ENCODE measurements at regions not wholly inside any gene's neighbourhood (a gene's known extent, or its start where the extent isn't known, plus 50 kb on each side); places are given as distances from the start of the nearest gene placed in this dataset.
"Not testable (repeated sequence)": the region's sequence is repeated elsewhere in the genome, so short reads cannot be mapped to it uniquely, and the experiment has no call there.

GRCh38 chr3:182514236-182514964 is 278.9 kb upstream of the ATP11B start:
- H3K79me2 ChIP-seq (ENCODE audit: insufficient read depth) = no peaks in the 10 kb centered on the region
- H3F3A ChIP-seq (ENCODE audit: insufficient read depth) = no peaks in the 10 kb centered on the region
- WGBS, 2 experiments (ENCODE audit: low coverage in 1 of 2, low lambda C conversion rate in 2 of 2, missing lambda C conversion rate in 2 of 2) = 25 to 28% methylated on average over 5 of the region's 5 CpGs
- no peaks in the 10 kb centered on the region for H3K36me3 ChIP-seq (ENCODE audit: low read depth)
- no peak overlapping the region for H3K9ac ChIP-seq
- DNase-seq = no peak
- no peak overlapping the region for H3K27ac ChIP-seq
- H3K27me3 ChIP-seq (replicated peaks; ENCODE audit: insufficient read depth) = no peaks in the 10 kb centered on the region
- H3K9me2 ChIP-seq (ENCODE audit: insufficient read depth) = no peaks in the 10 kb centered on the region
- no peak overlapping the region for H2AFZ ChIP-seq
- no peak overlapping the region for H3K4me2 ChIP-seq (ENCODE audit: unreplicated experiment)
- in situ Hi-C loops (cut with MboI) = no loop called here
- TF ChIP-seq EZH2 (IDR thresholded peaks at IDR 0.05; ENCODE audit: insufficient read depth, poor library complexity, severe bottlenecking) = no peak
- TF ChIP-seq EZH2phosphoT487 (IDR thresholded peaks at IDR 0.05; ENCODE audit: insufficient read depth, low read depth) = no peak
- no peaks in the 10 kb centered on the region for H3K4me1 ChIP-seq (ENCODE audit: insufficient read depth)
- H3K9me3 ChIP-seq (ENCODE audit: low read depth) = no peaks in the 10 kb centered on the region
- H4K20me1 ChIP-seq (ENCODE audit: insufficient read depth) = no peaks in the 10 kb centered on the region
- H3K4me3 ChIP-seq = no peak overlapping the region

DNA sequence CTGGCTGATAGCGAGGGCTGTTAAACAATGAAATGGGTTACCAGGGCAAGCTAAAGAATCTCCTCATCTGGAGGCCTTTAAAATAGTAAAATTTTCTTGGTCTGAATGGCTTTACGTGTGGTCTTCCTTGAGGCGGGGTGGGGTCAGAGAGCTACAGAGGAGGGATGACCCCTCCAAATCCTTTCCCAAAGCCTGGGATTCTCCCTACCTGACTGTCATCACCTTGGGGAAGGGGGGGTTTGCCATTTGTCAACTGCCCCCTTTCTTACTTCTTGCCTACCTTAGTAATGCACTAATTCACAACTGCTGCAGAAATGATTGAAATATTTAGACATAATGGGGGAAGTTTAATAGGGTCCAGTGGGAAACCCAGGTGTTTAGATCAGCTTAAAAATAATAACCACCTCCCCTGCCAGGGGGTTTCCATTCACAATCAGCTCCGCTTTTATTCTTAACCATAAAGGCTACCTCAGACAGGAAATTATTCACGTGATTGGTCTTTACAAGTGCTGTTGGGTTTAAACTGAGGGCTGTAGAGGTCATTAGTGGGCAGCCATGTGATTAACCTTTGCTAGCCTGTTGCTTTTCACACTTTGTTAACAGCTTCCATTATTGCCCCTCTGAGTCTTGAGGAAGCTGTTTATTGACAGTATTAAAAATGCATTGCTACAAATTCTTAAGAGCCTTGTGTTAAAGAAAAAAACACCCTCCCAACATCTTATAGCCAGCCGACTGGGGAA is 276.5 kb upstream of the ATP11B start:
- in situ Hi-C loops (cut with MboI) = no loop called here
- Histone ChIP-seq H3K9me3 (ENCODE audit: low read depth) (no peaks in the 10 kb centered on the region), H3K27me3 (replicated peaks; ENCODE audit: insufficient read depth) (no peaks in the 10 kb centered on the region), H2AFZ (no peak overlapping the region), H3F3A (ENCODE audit: insufficient read depth) (no peaks in the 10 kb centered on the region), H3K9me2 (ENCODE audit: insufficient read depth) (no peaks in the 10 kb centered on the region), H3K79me2 (ENCODE audit: insufficient read depth) (no peaks in the 10 kb centered on the region), H3K27ac (no peak overlapping the region), H3K9ac (no peak overlapping the region), H3K4me2 (ENCODE audit: unreplicated experiment) (no peak overlapping the region), H3K4me1 (ENCODE audit: insufficient read depth) (no peaks in the 10 kb centered on the region), H3K4me3 (no peak overlapping the region), H4K20me1 (ENCODE audit: insufficient read depth) (no peaks in the 10 kb centered on the region), H3K36me3 (ENCODE audit: low read depth) (no peaks in the 10 kb centered on the region)
- no peak for DNase-seq
- WGBS, 2 experiments (ENCODE audit: low coverage in 1 of 2, low lambda C conversion rate in 2 of 2, missing lambda C conversion rate in 2 of 2) = 12 to 18% methylated on average over 6 of the region's 6 CpGs
- TF ChIP-seq EZH2 (IDR thresholded peaks at IDR 0.05; ENCODE audit: insufficient read depth, poor library complexity, severe bottlenecking) = no peak
- no peak for TF ChIP-seq EZH2phosphoT487 (IDR thresholded peaks at IDR 0.05; ENCODE audit: insufficient read depth, low read depth)

DNA sequence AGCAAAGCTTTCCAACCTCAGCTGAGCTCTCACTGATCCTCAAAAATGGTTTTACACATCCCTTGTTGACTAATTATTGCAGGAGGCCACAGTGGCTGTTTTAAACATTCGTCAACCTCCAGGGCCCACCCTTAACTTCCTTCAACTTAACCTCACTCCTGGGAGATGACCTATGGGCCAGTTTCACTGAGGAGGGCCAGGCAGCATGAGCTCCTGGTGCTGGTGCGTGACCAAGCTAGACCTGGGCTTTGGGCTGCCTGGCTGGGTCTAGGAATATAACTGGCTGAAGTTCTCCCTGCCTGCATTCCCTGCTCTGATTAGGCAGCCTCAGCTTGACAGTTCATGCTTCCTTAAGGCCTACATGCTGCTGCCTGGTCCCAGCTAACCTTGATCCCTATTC is 273.7 kb upstream of the ATP11B start:
- no peak overlapping the region for H3K9ac ChIP-seq
- no peak for TF ChIP-seq EZH2phosphoT487 (IDR thresholded peaks at IDR 0.05; ENCODE audit: insufficient read depth, low read depth)
- no peak for TF ChIP-seq EZH2 (IDR thresholded peaks at IDR 0.05; ENCODE audit: insufficient read depth, poor library complexity, severe bottlenecking)
- H3K4me3 ChIP-seq = no peak overlapping the region
- H3K79me2 ChIP-seq (ENCODE audit: insufficient read depth) = no peaks in the 10 kb centered on the region
- no peak overlapping the region for H2AFZ ChIP-seq
- 22 to 38% methylated on average over 2 of the region's 2 CpGs for WGBS, 2 experiments (ENCODE audit: low coverage in 1 of 2, low lambda C conversion rate in 2 of 2, missing lambda C conversion rate in 2 of 2)
- no peaks in the 10 kb centered on the region for H3K9me2 ChIP-seq (ENCODE audit: insufficient read depth)
- H3K27ac ChIP-seq = no peak overlapping the region
- no peak overlapping the region for H3K4me2 ChIP-seq (ENCODE audit: unreplicated experiment)
- DNase-seq = no peak
- H3K27me3 ChIP-seq (replicated peaks; ENCODE audit: insufficient read depth) = no peaks in the 10 kb centered on the region
- no peaks in the 10 kb centered on the region for H3K4me1 ChIP-seq (ENCODE audit: insufficient read depth)
- in situ Hi-C loops (cut with MboI) = no loop called here
- no peaks in the 10 kb centered on the region for H3K9me3 ChIP-seq (ENCODE audit: low read depth)
- no peaks in the 10 kb centered on the region for H3K36me3 ChIP-seq (ENCODE audit: low read depth)
- no peaks in the 10 kb centered on the region for H4K20me1 ChIP-seq (ENCODE audit: insufficient read depth)
- no peaks in the 10 kb centered on the region for H3F3A ChIP-seq (ENCODE audit: insufficient read depth)

GRCh38 chr3:182521339-182521738 is 272.0 kb upstream of the ATP11B start:
- in situ Hi-C loops (cut with MboI) = no loop called here
- H3K4me3 ChIP-seq = no peak overlapping the region
- H3K9me2 ChIP-seq (ENCODE audit: insufficient read depth) = no peaks in the 10 kb centered on the region
- no peaks in the 10 kb centered on the region for H3K79me2 ChIP-seq (ENCODE audit: insufficient read depth)
- DNase-seq = no peak
- H3K36me3 ChIP-seq (ENCODE audit: low read depth) = no peaks in the 10 kb centered on the region
- TF ChIP-seq EZH2 (IDR thresholded peaks at IDR 0.05; ENCODE audit: insufficient read depth, poor library complexity, severe bottlenecking) = no peak
- no peak for TF ChIP-seq EZH2phosphoT487 (IDR thresholded peaks at IDR 0.05; ENCODE audit: insufficient read depth, low read depth)
- 20 to 23% methylated on average over 3 of the region's 3 CpGs for whole genome bisulfite sequencing, 2 experiments (ENCODE audit: low coverage in 1 of 2, low lambda C conversion rate in 2 of 2, missing lambda C conversion rate in 2 of 2)
- no peaks in the 10 kb centered on the region for H3F3A ChIP-seq (ENCODE audit: insufficient read depth)
- H3K4me2 ChIP-seq (ENCODE audit: unreplicated experiment) = no peak overlapping the region
- no peaks in the 10 kb centered on the region for H3K4me1 ChIP-seq (ENCODE audit: insufficient read depth)
- no peaks in the 10 kb centered on the region for H3K9me3 ChIP-seq (ENCODE audit: low read depth)
- no peak overlapping the region for H3K27ac ChIP-seq
- no peak overlapping the region for H2AFZ ChIP-seq
- H3K27me3 ChIP-seq (replicated peaks; ENCODE audit: insufficient read depth) = no peaks in the 10 kb centered on the region
- no peaks in the 10 kb centered on the region for H4K20me1 ChIP-seq (ENCODE audit: insufficient read depth)
- H3K9ac ChIP-seq = no peak overlapping the region

DNA sequence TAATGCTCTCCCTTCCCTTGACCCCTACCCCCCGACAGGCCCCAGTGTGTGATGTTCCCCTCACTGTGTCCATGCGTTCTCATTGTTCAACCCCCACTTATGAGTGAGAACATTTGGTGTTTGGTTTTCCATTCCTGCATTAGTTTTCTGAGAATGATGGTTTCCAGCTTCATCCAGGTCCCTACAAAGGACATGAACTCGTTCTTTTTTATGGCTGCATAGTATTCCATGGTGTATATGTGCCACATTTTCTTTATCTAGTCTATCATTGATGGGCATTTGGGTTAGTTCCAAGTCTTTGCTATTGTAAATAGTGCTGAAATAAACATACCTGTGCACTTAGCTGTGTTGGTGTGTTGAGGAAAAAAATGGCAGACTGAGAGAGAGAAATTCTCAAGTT is 269.9 kb upstream of the ATP11B start:
- DNase-seq; in situ Hi-C loops (cut with MboI); H3F3A ChIP-seq (ENCODE audit: insufficient read depth); H3K9ac ChIP-seq; H3K9me3 ChIP-seq (ENCODE audit: low read depth); H4K20me1 ChIP-seq (ENCODE audit: insufficient read depth); H3K4me3 ChIP-seq; H3K4me1 ChIP-seq (ENCODE audit: insufficient read depth); H3K36me3 ChIP-seq (ENCODE audit: low read depth); H3K79me2 ChIP-seq (ENCODE audit: insufficient read depth); H3K27ac ChIP-seq; H3K27me3 ChIP-seq (replicated peaks; ENCODE audit: insufficient read depth); H2AFZ ChIP-seq; H3K9me2 ChIP-seq (ENCODE audit: insufficient read depth); H3K4me2 ChIP-seq (ENCODE audit: unreplicated experiment): not testable (repeated sequence)
- 23 to 35% methylated on average over 3 of the region's 3 CpGs for WGBS, 2 experiments (ENCODE audit: low coverage in 1 of 2, low lambda C conversion rate in 2 of 2, missing lambda C conversion rate in 2 of 2)

Measured in GM23248 (cell line).